HEK293T (cell line): ENCODE measurements at regions not wholly inside any gene's neighbourhood (a gene's known extent, or its start where the extent isn't known, plus 50 kb on each side); places are given as distances from the start of the nearest gene placed in this dataset.
"Not testable (repeated sequence)": the region's sequence is repeated elsewhere in the genome, so short reads cannot be mapped to it uniquely, and the experiment has no call there.

Experiments used
- CTCF ChIA-PET: fragments of 350-600 bp; formaldehyde crosslinking; extraction: SDS; loops from one replicate; lab custom pipeline; 2021; ENCODE audit warnings: antibody characterized with exemption, inconsistent platforms; lab: Yijun Ruan, JAX
- POLR2A ChIA-PET: fragments of 350-600 bp; formaldehyde crosslinking; extraction: SDS; loops from one replicate; lab custom pipeline; 2020; ENCODE audit warnings: antibody characterized with exemption, inconsistent platforms; lab: Yijun Ruan, JAX
- DNase-seq: peaks from one replicate; pipeline ENCODE4 v3.0.0; 2012; ENCODE audit warnings: mixed read lengths; ENCODE audit errors: extremely low spot score
- ARNT ChIP-seq: fragments of 450-650 bp; IDR thresholded peaks from 2 replicates; pipeline ENCODE4 v1.6.1; 2017; ENCODE audit warnings: mild to moderate bottlenecking
- BHLHE40 ChIP-seq: fragments of 450-650 bp; IDR thresholded peaks from 2 replicates; pipeline ENCODE4 v1.6.1; 2016; ENCODE audit warnings: mild to moderate bottlenecking, moderate library complexity, borderline replicate concordance
- CTBP1 ChIP-seq: fragments of 450-650 bp; IDR thresholded peaks from 2 replicates; pipeline ENCODE4 v1.6.1; 2016; ENCODE audit warnings: borderline replicate concordance
- ELF4 ChIP-seq: fragments of 450-650 bp; IDR thresholded peaks from 2 replicates; pipeline ENCODE4 v1.6.1; 2017; ENCODE audit warnings: antibody characterized with exemption
- FOXA1 ChIP-seq: fragments of 450-650 bp; IDR thresholded peaks from 2 replicates; pipeline ENCODE4 v1.6.1; 2016; ENCODE audit warnings: mild to moderate bottlenecking
- FOXK2 ChIP-seq: fragments of 450-650 bp; IDR thresholded peaks from 2 replicates; pipeline ENCODE4 v1.6.1; 2016; ENCODE audit warnings: mild to moderate bottlenecking
- FOXM1 ChIP-seq: fragments of 450-650 bp; IDR thresholded peaks from 2 replicates; pipeline ENCODE4 v1.6.1; 2017; ENCODE audit warnings: mild to moderate bottlenecking, borderline replicate concordance
- HDGF ChIP-seq: fragments of 450-650 bp; IDR thresholded peaks from 2 replicates; pipeline ENCODE4 v1.6.1; 2017; ENCODE audit warnings: antibody characterized with exemption, borderline replicate concordance
- L3MBTL2 ChIP-seq: fragments of 450-650 bp; conservative IDR thresholded peaks from 2 replicates; pipeline ENCODE4 v1.6.1; 2016; ENCODE audit warnings: mild to moderate bottlenecking
- LEF1 ChIP-seq: fragments of 450-650 bp; IDR thresholded peaks from 2 replicates; pipeline ENCODE4 v1.6.1; 2017; ENCODE audit warnings: mild to moderate bottlenecking, borderline replicate concordance
- NFRKB ChIP-seq: fragments of 450-650 bp; IDR thresholded peaks from 2 replicates; pipeline ENCODE4 v1.6.1; 2016; ENCODE audit warnings: mild to moderate bottlenecking, moderate library complexity
- SP1 ChIP-seq: fragments of 450-650 bp; IDR thresholded peaks from 2 replicates; pipeline ENCODE4 v1.6.1; 2017
- SUZ12 ChIP-seq: fragments of 450-650 bp; IDR thresholded peaks from 2 replicates; pipeline ENCODE4 v1.6.1; 2016; ENCODE audit warnings: mild to moderate bottlenecking
- TARDBP ChIP-seq: fragments of 450-650 bp; IDR thresholded peaks from 2 replicates; pipeline ENCODE4 v1.6.1; 2016
- ZNF384 ChIP-seq: fragments of 450-650 bp; IDR thresholded peaks from 2 replicates; pipeline ENCODE4 v1.6.1; 2016
- TF ChIP-seq, protein P1 (sequence below): fragments of 450-650 bp; IDR thresholded peaks from 2 replicates; pipeline ENCODE4 v1.6.1; 2016

- POLR2A ChIA-PET, result interaction anchor here (1.3 kb wide), 1 partner anchor 13 kb away, joined by 5 read pairs; no protein-coding TSS in a partner anchor
- no peak for TF ChIP-seq BHLHE40
- no peak for TF ChIP-seq SP1
- TF ChIP-seq L3MBTL2, result no peak
- no peak for TF ChIP-seq FOXM1
- no peak for TF ChIP-seq TARDBP
- no peak for TF ChIP-seq SUZ12
- TF ChIP-seq, protein P1, sequence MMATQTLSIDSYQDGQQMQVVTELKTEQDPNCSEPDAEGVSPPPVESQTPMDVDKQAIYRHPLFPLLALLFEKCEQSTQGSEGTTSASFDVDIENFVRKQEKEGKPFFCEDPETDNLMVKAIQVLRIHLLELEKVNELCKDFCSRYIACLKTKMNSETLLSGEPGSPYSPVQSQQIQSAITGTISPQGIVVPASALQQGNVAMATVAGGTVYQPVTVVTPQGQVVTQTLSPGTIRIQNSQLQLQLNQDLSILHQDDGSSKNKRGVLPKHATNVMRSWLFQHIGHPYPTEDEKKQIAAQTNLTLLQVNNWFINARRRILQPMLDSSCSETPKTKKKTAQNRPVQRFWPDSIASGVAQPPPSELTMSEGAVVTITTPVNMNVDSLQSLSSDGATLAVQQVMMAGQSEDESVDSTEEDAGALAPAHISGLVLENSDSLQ, result no peak
- TF ChIP-seq HDGF, result no peak
- TF ChIP-seq ARNT, result no peak
- TF ChIP-seq ELF4, result no peak
- TF ChIP-seq FOXA1, result no peak
- no peak for TF ChIP-seq FOXK2
- no peak for TF ChIP-seq CTBP1
- TF ChIP-seq ZNF384, result no peak
- peak; percentile 20 for DNase-seq
- CTCF ChIA-PET, result no interaction called here
Observed at GRCh38 chr1:38152351-38153065, 105.9 kb upstream of the POU3F1 start.

DNA sequence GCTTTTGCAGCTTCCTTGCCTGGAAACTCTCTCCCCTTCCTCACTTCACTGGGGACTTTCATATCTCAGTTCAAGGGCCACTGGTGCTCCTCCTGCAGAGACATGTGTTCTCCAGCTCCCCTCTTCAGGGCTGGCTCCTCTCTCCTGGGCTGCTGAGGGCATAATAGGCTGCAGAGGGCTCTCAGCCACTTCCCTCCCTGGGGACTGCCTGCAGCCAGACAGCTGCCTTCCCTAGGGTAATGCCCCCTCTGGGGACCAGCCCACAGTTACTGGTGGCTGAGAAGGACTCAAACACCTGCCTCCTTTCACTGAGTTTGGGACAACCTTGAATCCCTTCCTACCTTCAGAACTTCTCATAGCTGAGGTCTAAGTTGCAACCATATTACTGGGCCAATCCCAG, 104.8 kb upstream of the POU3F1 start:
- DNase-seq, result no peak
- ChIA-PET CTCF (no interaction called here), POLR2A (no interaction called here)
- TF ChIP-seq NFRKB (no peak), FOXA1 (no peak), LEF1 (no peak), SP1 (no peak), L3MBTL2 (no peak), ZNF384 (no peak)
- TF ChIP-seq, protein P1, result no peak

- DNase-seq, CTCF ChIA-PET, POLR2A ChIA-PET: not testable (repeated sequence)
Observed at GRCh38 chr1:38146079-38146478, 99.5 kb upstream of the POU3F1 start.

DNA sequence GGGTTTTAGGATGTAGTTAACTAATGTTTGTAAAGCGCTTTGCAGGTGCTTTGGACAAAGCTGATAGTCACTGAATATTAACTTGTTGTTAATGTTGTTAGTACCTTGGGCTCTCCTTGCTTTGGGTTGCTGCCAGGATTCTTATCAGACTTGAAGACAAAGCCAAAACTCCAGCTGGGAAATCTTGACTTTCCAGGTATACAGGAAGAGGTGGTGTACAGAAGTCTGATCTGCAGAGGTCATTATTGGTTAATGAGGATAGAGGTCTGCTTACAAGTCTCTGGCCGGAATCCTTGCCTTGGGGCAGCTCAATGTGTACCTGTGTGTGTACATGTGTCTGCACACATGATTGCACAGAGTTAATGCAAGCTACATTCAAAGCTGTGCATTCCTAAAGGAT, 96.0 kb upstream of the POU3F1 start:
- ChIA-PET POLR2A (no interaction called here), CTCF (no interaction called here)
- no peak for TF ChIP-seq LEF1
- no peak for TF ChIP-seq SUZ12
- TF ChIP-seq NFRKB, result no peak
- TF ChIP-seq ZNF384, result no peak
- TF ChIP-seq L3MBTL2, result no peak
- no peak for TF ChIP-seq FOXA1
- TF ChIP-seq, protein P1, result no peak
- DNase-seq, result no peak

- ChIA-PET POLR2A (interaction anchor here (0.7 kb wide), 1 partner anchor 9 kb away, joined by 3 read pairs; no protein-coding TSS in a partner anchor), CTCF (no interaction called here)
- DNase-seq, result no peak
- TF ChIP-seq FOXK2, result no peak
- no peak for TF ChIP-seq FOXM1
Observed at GRCh38 chr1:38141483-38141882, 94.9 kb upstream of the POU3F1 start.

DNA sequence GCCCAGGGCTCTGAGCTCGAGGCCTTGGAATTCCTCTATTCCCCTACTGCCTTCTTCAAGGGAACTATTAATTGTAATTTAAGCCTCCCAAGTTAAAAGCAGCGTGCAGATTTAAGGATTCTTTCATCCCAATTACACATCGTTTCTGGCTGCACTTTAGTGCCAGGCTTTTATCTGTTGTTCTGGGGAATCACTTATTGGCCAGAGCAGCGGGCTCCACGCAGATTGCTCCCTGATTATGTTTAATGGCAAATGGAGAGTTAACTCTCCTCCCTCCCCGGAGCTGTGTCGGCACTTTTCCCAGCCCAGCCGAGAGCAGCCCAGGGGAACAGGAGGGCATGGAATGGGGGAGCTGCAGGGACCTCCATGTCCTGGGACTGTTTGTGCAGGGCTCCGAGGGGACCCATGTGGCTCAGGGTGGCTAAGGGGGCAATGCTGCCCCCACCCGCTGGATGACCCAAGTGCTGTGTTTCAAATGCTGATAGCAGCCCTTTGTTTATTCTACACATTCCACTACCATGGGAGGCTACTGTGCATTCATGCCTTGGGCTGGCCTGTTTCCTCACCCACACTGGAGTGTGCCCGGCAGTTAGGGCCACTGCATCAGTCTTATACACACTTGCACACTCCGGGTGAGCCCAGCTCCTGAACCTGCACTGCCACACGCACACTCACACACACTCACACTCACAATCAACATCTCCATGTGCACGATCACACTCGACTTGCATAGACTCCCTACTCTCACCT, 93.3 kb upstream of the POU3F1 start:
- no peak for TF ChIP-seq ELF4
- no peak for TF ChIP-seq SP1
- no peak for TF ChIP-seq ARNT
- no peak for TF ChIP-seq NFRKB
- TF ChIP-seq HDGF, result no peak
- no peak for TF ChIP-seq SUZ12
- no peak for TF ChIP-seq BHLHE40
- no peak for TF ChIP-seq L3MBTL2
- no peak for TF ChIP-seq ZNF384
- no peak for TF ChIP-seq TARDBP
- TF ChIP-seq FOXK2, result no peak
- no peak for TF ChIP-seq FOXM1
- TF ChIP-seq, protein P1, result no peak
- TF ChIP-seq FOXA1, result no peak
- TF ChIP-seq CTBP1, result no peak
- no peak for TF ChIP-seq LEF1
- POLR2A ChIA-PET, result interaction anchor here (0.5 to 1.1 kb wide), 2 partner anchors 13 to 170 kb away, joined by 3 to 5 read pairs; no protein-coding TSS in a partner anchor
- no peak for DNase-seq

More for the DNA sequence above, 93.3 kb upstream of the POU3F1 start:
- CTCF ChIA-PET, result no interaction called here
